ENCODE measurements at regions not wholly inside any gene's neighbourhood (a gene's known extent, or its start where the extent isn't known, plus 50 kb on each side); places are given as distances from the start of the nearest gene placed in this dataset.

- peaks cover 16% of the 10 kb centered on the region for H3K4me1 ChIP-seq (ENCODE audit: insufficient read depth, low read length)
- no peaks in the 10 kb centered on the region for H4K20me1 ChIP-seq (ENCODE audit: insufficient read depth, low read length)
- no peak overlapping the region for H3K4me3 ChIP-seq (ENCODE audit: low read depth in 1 of 2, low read length in 2 of 2)
- H3K27ac ChIP-seq (ENCODE audit: low read length): no peak overlapping the region
- no peak overlapping the region for H2AFZ ChIP-seq (ENCODE audit: low read depth, low read length)
- TF ChIP-seq CTCF (IDR thresholded peaks at IDR 0.05; ENCODE audit: borderline replicate concordance, extremely low read depth, low read length, poor library complexity, severe bottlenecking): no peak
- TF ChIP-seq EZH2 (IDR thresholded peaks at IDR 0.05; ENCODE audit: borderline replicate concordance, low read depth, low read length, severe bottlenecking): no peak
- H3K79me2 ChIP-seq (ENCODE audit: insufficient read depth, low read length): no peaks in the 10 kb centered on the region
- no peak overlapping the region for H3K9ac ChIP-seq (ENCODE audit: low read depth, low read length)
- H3K9me3 ChIP-seq (ENCODE audit: insufficient read depth, low read length, severe bottlenecking): no peaks in the 10 kb centered on the region
- H3K36me3 ChIP-seq (ENCODE audit: insufficient read depth, low read length): no peaks in the 10 kb centered on the region
- no peak for DNase-seq
- no peaks in the 10 kb centered on the region for H3K27me3 ChIP-seq (ENCODE audit: insufficient read depth, low read length, poor library complexity)
- no peak overlapping the region for H3K4me2 ChIP-seq (ENCODE audit: insufficient read depth, low read length)
- ATAC-seq (ENCODE audit: insufficient read depth, low read depth): no peak
Observed at GRCh38 chr10:22481687-22482539, 136.6 kb downstream of the SPAG6 start.

- ATAC-seq (ENCODE audit: insufficient read depth, low read depth): no peak
- no peak overlapping the region for H3K4me3 ChIP-seq (ENCODE audit: low read depth in 1 of 2, low read length in 2 of 2)
- H3K4me2 ChIP-seq (ENCODE audit: insufficient read depth, low read length): no peak overlapping the region
- no peak overlapping the region for H2AFZ ChIP-seq (ENCODE audit: low read depth, low read length)
- H3K4me1 ChIP-seq (ENCODE audit: insufficient read depth, low read length): peaks cover 16% of the 10 kb centered on the region
- H3K36me3 ChIP-seq (ENCODE audit: insufficient read depth, low read length): no peaks in the 10 kb centered on the region
- H3K9me3 ChIP-seq (ENCODE audit: insufficient read depth, low read length, severe bottlenecking): no peaks in the 10 kb centered on the region
- H3K27me3 ChIP-seq (ENCODE audit: insufficient read depth, low read length, poor library complexity): no peaks in the 10 kb centered on the region
- DNase-seq: no peak
- H3K79me2 ChIP-seq (ENCODE audit: insufficient read depth, low read length): no peaks in the 10 kb centered on the region
- H3K27ac ChIP-seq (ENCODE audit: low read length): no peak overlapping the region
- no peaks in the 10 kb centered on the region for H4K20me1 ChIP-seq (ENCODE audit: insufficient read depth, low read length)
- TF ChIP-seq CTCF (IDR thresholded peaks at IDR 0.05; ENCODE audit: borderline replicate concordance, extremely low read depth, low read length, poor library complexity, severe bottlenecking): no peak
- TF ChIP-seq EZH2 (IDR thresholded peaks at IDR 0.05; ENCODE audit: borderline replicate concordance, low read depth, low read length, severe bottlenecking): no peak
- H3K9ac ChIP-seq (ENCODE audit: low read depth, low read length): no peak overlapping the region
Observed at GRCh38 chr10:22483132-22483531, 137.8 kb downstream of the SPAG6 start.
